Stimulated activated effector memory CD8-positive, alpha-beta T cell treated with anti-CD3 and anti-CD28 coated beads, Interleukin-12 subunit alpha, Interleukin-12 subunit beta, amount 100 ng/mL, for 72 hours (primary cell): ENCODE measurements at regions not wholly inside any gene's neighbourhood (a gene's known extent, or its start where the extent isn't known, plus 50 kb on each side); places are given as distances from the start of the nearest gene placed in this dataset.

ENCODE experiments used
- ATAC-seq: fragments of 150-1000 bp; cut with Tn5 transposase; 2 replicates; pipeline ENCODE4 v1.10.0; 2021
- DNase-seq, 2 donors: peaks; one replicate each; pipeline ENCODE4 v3.0.0; 2021 to 2022; ENCODE audit warnings: low spot score in 2 of 2
- H3K27ac Mint-ChIP-seq: one replicate; pipeline ENCODE4 v1.8.0; 2022; ENCODE audit warnings: mild to moderate bottlenecking, mixed read lengths
- H3K36me3 Mint-ChIP-seq: one replicate; pipeline ENCODE4 v1.8.0; 2022; ENCODE audit warnings: mild to moderate bottlenecking, mixed read lengths
- H3K4me1 Mint-ChIP-seq: one replicate; pipeline ENCODE4 v1.8.0; 2022; ENCODE audit warnings: mixed read lengths
- H3K4me3 Mint-ChIP-seq: one replicate; pipeline ENCODE4 v1.8.0; 2022; ENCODE audit warnings: mild to moderate bottlenecking, mixed read lengths
- H3K9me3 Mint-ChIP-seq: one replicate; pipeline ENCODE4 v1.8.0; 2022; ENCODE audit warnings: mixed read lengths

DNA sequence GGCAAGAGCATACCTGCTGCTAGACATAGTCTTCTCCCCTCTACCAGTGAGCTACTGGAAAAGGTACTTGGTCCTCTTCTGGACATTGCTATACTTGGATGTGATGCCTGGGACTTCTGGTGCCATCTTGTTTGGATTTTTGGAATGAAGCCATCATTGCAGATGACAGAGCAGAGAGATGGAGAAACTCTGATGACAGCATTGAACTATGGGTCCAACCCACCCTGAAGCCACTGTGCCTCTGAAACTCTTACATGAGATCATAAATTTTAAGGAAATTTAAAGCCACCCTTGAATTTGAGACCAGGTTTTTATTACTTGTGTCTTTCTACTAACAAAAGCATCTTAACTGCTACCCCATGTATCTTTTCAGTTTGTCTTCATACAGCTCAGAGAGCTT lies 151.1 kb upstream of the SMIM23 start:
- no peaks in the 10 kb centered on the region for H3K36me3 Mint-ChIP-seq
- H3K4me1 Mint-ChIP-seq: no peaks in the 10 kb centered on the region
- H3K4me3 Mint-ChIP-seq: no peak overlapping the region
- no peak for DNase-seq
- H3K27ac Mint-ChIP-seq: no peak overlapping the region
- no peaks in the 10 kb centered on the region for H3K9me3 Mint-ChIP-seq
- ATAC-seq: no peak

DNA sequence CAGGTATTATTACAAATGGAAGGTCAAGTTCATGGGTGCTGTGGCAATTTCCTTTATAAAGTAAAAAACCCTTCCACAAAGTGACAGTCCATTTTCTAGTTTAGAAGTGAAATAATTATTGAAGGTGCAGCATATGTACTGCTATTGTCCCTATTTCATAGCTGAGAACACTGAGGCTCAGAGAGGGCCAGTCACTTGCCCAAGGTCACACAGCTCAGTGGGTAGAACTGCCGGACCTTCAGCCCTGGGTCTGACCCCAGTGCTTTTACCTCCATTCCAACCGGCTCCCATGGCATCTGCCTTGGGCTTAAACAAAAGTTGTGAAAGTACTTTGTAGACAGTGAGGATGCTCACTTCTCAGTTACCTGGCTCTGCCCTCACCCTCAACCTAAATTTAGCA lies 150.6 kb upstream of the SMIM23 start:
- Mint-ChIP-seq H3K4me3 (no peak overlapping the region), H3K36me3 (no peaks in the 10 kb centered on the region), H3K9me3 (no peaks in the 10 kb centered on the region), H3K4me1 (no peaks in the 10 kb centered on the region), H3K27ac (no peak overlapping the region)
- ATAC-seq (no peak), DNase-seq (no peak)

DNA sequence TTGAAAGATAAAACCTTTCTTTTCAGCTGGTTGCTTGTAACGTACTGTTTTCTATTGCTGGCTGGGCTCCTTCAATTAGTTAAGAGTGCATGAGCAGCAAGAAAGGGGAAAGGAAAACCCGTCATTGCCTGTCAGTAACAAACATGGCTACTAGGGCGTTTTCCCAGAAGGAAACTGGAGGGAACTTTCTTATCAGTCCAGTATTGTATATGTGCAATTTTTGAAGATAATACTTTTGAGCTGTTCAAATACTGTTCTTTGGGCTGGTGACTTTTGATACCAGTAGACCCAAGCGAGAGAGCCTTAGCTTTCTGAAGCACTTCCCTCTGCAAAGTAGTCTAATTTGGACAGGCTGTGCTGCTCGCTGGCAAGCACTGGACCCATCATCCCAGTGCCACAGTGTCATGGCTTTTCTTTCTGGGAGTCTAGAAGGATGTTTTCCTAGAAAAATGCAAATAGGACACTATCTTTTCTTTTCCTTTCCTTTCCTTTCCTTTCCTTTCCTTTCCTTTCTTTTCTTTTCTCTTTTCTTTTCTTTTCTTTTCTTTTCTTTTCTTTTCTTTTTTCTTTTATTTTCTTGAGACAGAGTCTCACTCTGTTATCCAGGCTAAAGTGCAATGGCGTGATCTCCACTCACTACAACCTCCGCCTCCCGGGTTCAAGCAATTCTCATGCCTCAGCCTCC lies 149.9 kb upstream of the SMIM23 start:
- Mint-ChIP-seq H3K4me1 (no peaks in the 10 kb centered on the region), H3K36me3 (no peaks in the 10 kb centered on the region)

DNA sequence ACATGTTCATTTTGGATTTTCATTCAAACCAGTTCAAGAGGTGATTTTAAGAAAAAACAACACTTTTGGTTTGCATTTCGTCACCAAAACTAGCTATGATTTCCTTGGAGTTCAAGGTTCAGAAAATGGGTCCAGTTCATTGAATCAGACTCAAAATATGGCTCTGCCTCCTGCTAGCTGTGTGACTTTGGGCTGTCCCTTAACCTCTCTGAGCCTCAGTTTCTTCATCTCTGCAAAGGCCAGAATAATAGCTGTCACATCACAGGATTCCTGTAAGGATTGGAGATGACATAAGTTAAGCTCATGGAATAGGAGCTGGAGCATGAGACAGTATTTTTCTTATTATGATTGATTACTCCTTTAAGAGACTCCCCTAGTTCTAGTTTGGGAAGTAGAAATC lies 147.8 kb upstream of the SMIM23 start:
- Mint-ChIP-seq H3K9me3 (no peaks in the 10 kb centered on the region), H3K27ac (no peak overlapping the region), H3K4me3 (no peak overlapping the region), H3K4me1 (no peaks in the 10 kb centered on the region), H3K36me3 (no peaks in the 10 kb centered on the region)
- no peak for ATAC-seq
- DNase-seq: no peak

More for the DNA sequence above, 149.9 kb upstream of the SMIM23 start:
- no peak for DNase-seq
- no peak overlapping the region for H3K4me3 Mint-ChIP-seq
- no peak for ATAC-seq
- no peak overlapping the region for H3K27ac Mint-ChIP-seq
- no peaks in the 10 kb centered on the region for H3K9me3 Mint-ChIP-seq

DNA sequence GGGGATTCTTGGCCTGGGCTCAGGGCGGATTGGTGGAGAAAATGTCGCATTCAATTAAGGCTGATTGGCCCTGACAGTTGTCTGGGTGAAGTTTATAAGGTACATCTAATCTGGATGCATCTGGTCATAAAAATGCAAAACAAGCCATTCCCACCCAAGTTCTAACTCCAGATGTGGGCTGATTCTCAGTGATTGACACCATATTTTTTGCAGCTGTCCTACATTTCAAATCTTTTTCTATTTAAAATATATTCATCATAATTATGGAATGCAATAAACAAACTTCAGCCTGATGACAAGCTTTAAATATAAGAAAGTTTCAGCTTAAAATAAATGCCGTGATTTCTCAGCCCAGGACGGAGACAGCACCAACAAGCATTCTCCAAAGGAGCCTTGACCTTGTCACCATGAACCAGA lies 146.4 kb upstream of the SMIM23 start:
- no peak overlapping the region for H3K4me3 Mint-ChIP-seq
- no peaks in the 10 kb centered on the region for H3K4me1 Mint-ChIP-seq
- no peaks in the 10 kb centered on the region for H3K36me3 Mint-ChIP-seq
- no peak for DNase-seq
- no peak for ATAC-seq
- H3K9me3 Mint-ChIP-seq: no peaks in the 10 kb centered on the region
- no peak overlapping the region for H3K27ac Mint-ChIP-seq

- no peaks in the 10 kb centered on the region for H3K4me1 Mint-ChIP-seq
- H3K27ac Mint-ChIP-seq: no peak overlapping the region
- ATAC-seq (no peak), DNase-seq (no peak)
- no peaks in the 10 kb centered on the region for H3K9me3 Mint-ChIP-seq
- no peaks in the 10 kb centered on the region for H3K36me3 Mint-ChIP-seq
- H3K4me3 Mint-ChIP-seq: no peak overlapping the region
These were observed 145.7 kb upstream of the SMIM23 start for GRCh38 chr5:171639966-171640365.

- H3K36me3 Mint-ChIP-seq: no peaks in the 10 kb centered on the region
- ATAC-seq: no peak
These were observed 145.1 kb upstream of the SMIM23 start for GRCh38 chr5:171640480-171640879.

GRCh38 chr5:171641891-171642290 lies 143.7 kb upstream of the SMIM23 start:
- Mint-ChIP-seq H3K9me3 (no peaks in the 10 kb centered on the region), H3K4me3 (no peak overlapping the region), H3K36me3 (no peaks in the 10 kb centered on the region), H3K4me1 (peaks cover 10% of the 10 kb centered on the region), H3K27ac (no peak overlapping the region)
- ATAC-seq (no peak), DNase-seq (no peak)

More at GRCh38 chr5:171640480-171640879, 145.1 kb upstream of the SMIM23 start:
- no peak for DNase-seq
- Mint-ChIP-seq H3K9me3 (no peaks in the 10 kb centered on the region), H3K4me3 (no peak overlapping the region), H3K27ac (no peak overlapping the region), H3K4me1 (no peaks in the 10 kb centered on the region)

DNA sequence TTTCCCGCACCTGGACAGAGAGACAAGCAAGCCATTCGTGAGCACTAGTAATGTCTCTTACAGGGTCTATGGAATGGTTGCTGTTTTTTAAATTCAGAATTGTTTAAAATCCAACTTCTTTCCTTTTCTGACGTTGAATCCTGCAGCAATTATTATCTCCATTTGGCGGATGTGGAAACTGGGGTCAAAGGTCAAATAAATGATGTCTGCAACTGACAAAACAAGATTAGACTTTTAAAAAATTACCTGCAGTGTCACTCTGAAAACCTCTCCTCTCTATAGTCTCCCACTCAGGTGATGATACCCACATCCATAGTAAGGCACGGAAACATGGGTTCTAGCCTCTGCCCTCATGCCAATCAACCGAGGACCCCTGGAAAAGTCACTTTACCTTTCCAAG lies 142.7 kb upstream of the SMIM23 start:
- H3K4me3 Mint-ChIP-seq: no peak overlapping the region
- no peak for DNase-seq
- no peak overlapping the region for H3K27ac Mint-ChIP-seq
- ATAC-seq: no peak
- peaks cover 16% of the 10 kb centered on the region for H3K4me1 Mint-ChIP-seq
- H3K9me3 Mint-ChIP-seq: no peaks in the 10 kb centered on the region
- no peaks in the 10 kb centered on the region for H3K36me3 Mint-ChIP-seq

DNA sequence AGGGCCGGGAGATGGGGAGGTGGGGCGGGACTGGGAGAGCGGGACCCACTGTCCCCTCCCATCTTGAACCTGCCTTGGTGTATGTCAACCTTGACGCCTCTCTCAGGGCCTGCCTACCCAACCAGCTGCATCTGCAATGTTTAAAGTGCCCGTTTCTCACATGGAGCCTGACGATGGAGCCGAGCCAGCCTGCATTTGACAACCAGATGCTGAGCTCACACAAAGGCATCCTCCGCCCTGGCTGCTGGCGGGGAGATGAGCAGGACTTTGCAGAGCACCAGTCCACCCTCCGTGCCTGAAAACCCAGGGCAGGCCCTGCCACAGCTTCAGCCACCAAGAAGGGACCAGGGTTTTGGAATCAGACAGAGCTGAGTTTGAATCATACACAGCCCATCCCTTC lies 141.1 kb upstream of the SMIM23 start:
- DNase-seq (no peak), ATAC-seq (no peak)
- H3K4me1 Mint-ChIP-seq: peaks cover 20% of the 10 kb centered on the region
- H3K9me3 Mint-ChIP-seq: no peaks in the 10 kb centered on the region
- H3K4me3 Mint-ChIP-seq: no peak overlapping the region
- H3K36me3 Mint-ChIP-seq: no peaks in the 10 kb centered on the region
- H3K27ac Mint-ChIP-seq: no peak overlapping the region

DNA sequence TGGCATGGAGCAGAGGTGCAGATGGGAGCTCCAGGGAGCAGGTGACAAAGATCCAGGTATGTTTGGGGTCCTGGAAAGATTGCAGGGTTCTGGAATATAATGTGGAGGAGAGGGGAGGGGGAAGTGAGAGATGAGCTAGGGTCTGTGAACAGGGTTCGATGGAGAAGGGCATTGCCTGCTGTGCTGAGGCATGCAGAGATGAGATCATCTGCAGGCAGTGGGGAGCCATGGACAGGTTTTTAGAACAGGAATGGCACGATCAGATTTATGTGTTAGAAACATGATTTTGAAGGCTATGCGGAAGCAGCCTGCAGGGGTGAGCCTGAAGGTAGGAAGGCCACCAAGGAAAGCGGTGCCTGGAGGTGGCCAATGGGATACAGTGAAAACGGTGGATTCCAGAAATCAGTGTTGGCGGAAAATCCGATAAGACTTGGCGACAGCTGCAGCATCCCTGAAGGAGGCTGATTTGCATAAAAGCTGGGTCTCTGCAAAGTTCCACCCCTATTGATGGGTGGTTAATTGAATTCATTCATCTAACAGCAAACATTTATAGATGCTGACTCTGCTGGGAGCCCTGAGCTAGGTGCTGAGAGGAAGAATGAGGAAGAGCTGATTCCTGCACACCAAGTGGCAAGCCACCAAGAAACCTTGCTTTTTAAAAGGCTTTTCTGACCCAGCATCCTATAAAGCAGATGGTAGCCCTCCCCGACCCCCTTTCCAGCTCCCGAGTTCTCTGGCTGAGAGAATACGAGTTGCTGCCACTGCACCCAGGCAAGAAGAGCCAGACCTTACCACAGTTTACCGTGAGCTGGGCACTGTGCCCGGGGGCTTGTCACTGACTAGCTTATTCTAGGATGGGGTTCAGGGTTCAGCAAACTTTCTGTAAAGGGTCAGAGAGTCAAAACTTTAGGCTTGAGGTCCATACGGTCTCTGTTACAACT lies 139.2 kb upstream of the SMIM23 start:
- Mint-ChIP-seq H3K27ac (no peak overlapping the region), H3K4me1 (peaks cover 20% of the 10 kb centered on the region), H3K9me3 (no peaks in the 10 kb centered on the region), H3K36me3 (no peaks in the 10 kb centered on the region), H3K4me3 (no peak overlapping the region)
- ATAC-seq (no peak), DNase-seq (no peak)

- no peak for DNase-seq
- peaks cover 20% of the 10 kb centered on the region for H3K4me1 Mint-ChIP-seq
- no peak overlapping the region for H3K27ac Mint-ChIP-seq
- no peaks in the 10 kb centered on the region for H3K36me3 Mint-ChIP-seq
- no peak overlapping the region for H3K4me3 Mint-ChIP-seq
- H3K9me3 Mint-ChIP-seq: no peaks in the 10 kb centered on the region
- ATAC-seq: peak; percentile 78
These were observed 138.3 kb upstream of the SMIM23 start for GRCh38 chr5:171647043-171647903.

GRCh38 chr5:171647904-171648260 lies 137.7 kb upstream of the SMIM23 start:
- DNase-seq (no peak), ATAC-seq (peak; percentile 60)
- Mint-ChIP-seq H3K9me3 (no peaks in the 10 kb centered on the region), H3K36me3 (no peaks in the 10 kb centered on the region), H3K4me3 (no peak overlapping the region), H3K27ac (no peak overlapping the region), H3K4me1 (peaks cover 20% of the 10 kb centered on the region)

- Mint-ChIP-seq H3K9me3 (no peaks in the 10 kb centered on the region), H3K36me3 (no peaks in the 10 kb centered on the region), H3K4me3 (no peak overlapping the region), H3K27ac (no peak overlapping the region), H3K4me1 (peaks cover 20% of the 10 kb centered on the region)
- DNase-seq (no peak), ATAC-seq (no peak)
These were observed 137.1 kb upstream of the SMIM23 start for GRCh38 chr5:171648279-171649074.

DNA sequence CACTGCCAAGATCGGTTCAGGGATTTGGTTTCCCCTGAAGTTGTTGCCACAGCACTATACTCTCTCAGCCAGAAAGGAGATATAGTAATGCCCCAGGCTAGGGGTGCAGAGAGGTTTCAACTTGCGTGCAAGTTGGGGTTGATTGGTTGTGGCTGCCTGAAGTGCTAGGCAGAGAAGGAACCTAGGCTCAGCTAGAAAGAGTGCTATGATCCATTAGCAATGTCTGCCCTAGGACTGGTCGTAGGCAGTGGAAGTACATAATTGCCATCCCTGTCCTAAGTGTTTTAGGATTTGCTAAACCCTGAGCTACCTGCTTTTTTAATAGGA lies 136.6 kb upstream of the SMIM23 start:
- DNase-seq: no peak
- peaks cover 20% of the 10 kb centered on the region for H3K4me1 Mint-ChIP-seq
- no peaks in the 10 kb centered on the region for H3K36me3 Mint-ChIP-seq
- ATAC-seq: no peak
- H3K27ac Mint-ChIP-seq: no peak overlapping the region
- H3K4me3 Mint-ChIP-seq: no peak overlapping the region
- H3K9me3 Mint-ChIP-seq: no peaks in the 10 kb centered on the region
